ENCODE measurements at regions not wholly inside any gene's neighbourhood (a gene's known extent, or its start where the extent isn't known, plus 50 kb on each side); places are given as distances from the start of the nearest gene placed in this dataset.

DNA sequence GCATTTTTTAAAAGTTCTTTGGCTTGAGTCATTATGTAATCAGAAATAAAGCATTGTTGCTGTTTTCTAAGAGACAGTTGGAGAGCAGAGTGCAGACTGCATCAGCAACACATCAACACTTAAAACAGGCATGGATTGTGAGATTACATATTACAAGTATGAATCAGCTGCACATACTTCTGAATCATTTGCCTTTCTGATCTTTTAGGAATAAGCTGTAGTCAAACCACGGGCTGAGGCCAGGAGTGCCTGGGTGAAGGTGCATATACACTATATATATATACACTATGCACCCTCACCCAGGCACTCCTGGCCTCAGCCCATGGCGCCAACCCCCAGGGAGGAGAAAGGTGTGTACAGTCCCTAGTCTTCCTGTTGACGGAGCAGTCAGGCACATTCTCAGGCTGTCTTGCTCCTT is 52.4 kb upstream of the DLX6 start:
- ChIA-PET CTCF (ENCODE audit: low intra/inter-chr PET ratio, low total read pairs) (no interaction called here), POLR2A (no interaction called here)
- no peaks in the 10 kb centered on the region for H3K9me3 ChIP-seq (ENCODE audit: low read length)
- H3K4me3 ChIP-seq (replicated peaks in 1 of 3; ENCODE audit: insufficient read depth in 1 of 3, low read depth in 2 of 3, low read length in 3 of 3): no peak overlapping the region
- no peak overlapping the region for H2AFZ ChIP-seq (ENCODE audit: low read length)
- H3K79me2 ChIP-seq (ENCODE audit: insufficient read depth, low read length): no peaks in the 10 kb centered on the region
- ATAC-seq (peak; percentile 35; the same call in 2 of the 3 replicates), FAIRE-seq (no peak), DNase-seq (ENCODE audit: low spot score) (no peak)
- H4K20me1 ChIP-seq (ENCODE audit: insufficient read depth, low read length): no peaks in the 10 kb centered on the region
- H3K36me3 ChIP-seq (replicated peaks in 1 of 2; ENCODE audit: control insufficient read depth in 1 of 2, insufficient read depth in 2 of 2, low read length in 2 of 2): no peaks in the 10 kb centered on the region
- no peak for TF ChIP-seq ZNF547 (CRISPR knock-in tag; IDR thresholded peaks at IDR 0.05)
- no peak for TF ChIP-seq KDM5B (CRISPR knock-in tag; IDR thresholded peaks at IDR 0.05; ENCODE audit: borderline replicate concordance)
- no peak for TF ChIP-seq REL (CRISPR knock-in tag; conservative IDR thresholded peaks at IDR 0.05)
- TF ChIP-seq, protein P1, sequence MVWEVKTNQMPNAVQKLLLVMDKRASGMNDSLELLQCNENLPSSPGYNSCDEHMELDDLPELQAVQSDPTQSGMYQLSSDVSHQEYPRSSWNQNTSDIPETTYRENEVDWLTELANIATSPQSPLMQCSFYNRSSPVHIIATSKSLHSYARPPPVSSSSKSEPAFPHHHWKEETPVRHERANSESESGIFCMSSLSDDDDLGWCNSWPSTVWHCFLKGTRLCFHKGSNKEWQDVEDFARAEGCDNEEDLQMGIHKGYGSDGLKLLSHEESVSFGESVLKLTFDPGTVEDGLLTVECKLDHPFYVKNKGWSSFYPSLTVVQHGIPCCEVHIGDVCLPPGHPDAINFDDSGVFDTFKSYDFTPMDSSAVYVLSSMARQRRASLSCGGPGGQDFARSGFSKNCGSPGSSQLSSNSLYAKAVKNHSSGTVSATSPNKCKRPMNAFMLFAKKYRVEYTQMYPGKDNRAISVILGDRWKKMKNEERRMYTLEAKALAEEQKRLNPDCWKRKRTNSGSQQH (CRISPR knock-in tag; IDR thresholded peaks at IDR 0.05; ENCODE audit: low read depth): no peak
- TF ChIP-seq, protein P2, sequence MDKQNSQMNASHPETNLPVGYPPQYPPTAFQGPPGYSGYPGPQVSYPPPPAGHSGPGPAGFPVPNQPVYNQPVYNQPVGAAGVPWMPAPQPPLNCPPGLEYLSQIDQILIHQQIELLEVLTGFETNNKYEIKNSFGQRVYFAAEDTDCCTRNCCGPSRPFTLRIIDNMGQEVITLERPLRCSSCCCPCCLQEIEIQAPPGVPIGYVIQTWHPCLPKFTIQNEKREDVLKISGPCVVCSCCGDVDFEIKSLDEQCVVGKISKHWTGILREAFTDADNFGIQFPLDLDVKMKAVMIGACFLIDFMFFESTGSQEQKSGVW (CRISPR knock-in tag; IDR thresholded peaks at IDR 0.05; ENCODE audit: borderline replicate concordance): no peak
- no peak for TF ChIP-seq RARG (CRISPR knock-in tag; IDR thresholded peaks at IDR 0.05; ENCODE audit: low read depth)
- TF ChIP-seq ZFP36L2 (CRISPR knock-in tag; IDR thresholded peaks at IDR 0.05): no peak
- TF ChIP-seq ZNF296 (CRISPR knock-in tag; conservative IDR thresholded peaks at IDR 0.05): no peak
- TF ChIP-seq ZNF205 (CRISPR knock-in tag; IDR thresholded peaks at IDR 0.05): no peak
- TF ChIP-seq, protein P3, sequence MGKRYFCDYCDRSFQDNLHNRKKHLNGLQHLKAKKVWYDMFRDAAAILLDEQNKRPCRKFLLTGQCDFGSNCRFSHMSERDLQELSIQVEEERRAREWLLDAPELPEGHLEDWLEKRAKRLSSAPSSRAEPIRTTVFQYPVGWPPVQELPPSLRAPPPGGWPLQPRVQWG (CRISPR knock-in tag; IDR thresholded peaks at IDR 0.05; ENCODE audit: borderline replicate concordance, low read depth): no peak
- no peaks in the 10 kb centered on the region for H3K27me3 ChIP-seq (ENCODE audit: control insufficient read depth in 1 of 2, insufficient read depth in 2 of 2, low read length in 2 of 2)
- no peak overlapping the region for H3K27ac ChIP-seq (ENCODE audit: extremely low read length, insufficient read depth, low read length)
- no TSS peak for BruUV-seq (replicated peaks)
- no peak overlapping the region for H3K4me2 ChIP-seq (ENCODE audit: low read depth, low read length)
- in situ Hi-C loops (cut with HindIII; ENCODE audit: extremely low pct_ligation_motif_present, low pct_unique_long_range_greater_than_20kb) (no loop called here), intact Hi-C loops (cut with micrococcal nuclease; ENCODE audit: unreplicated experiment) (loop anchor here (5.0 kb wide), 1 partner anchor 64 kb away; no protein-coding TSS in a partner anchor)
- H3K4me1 ChIP-seq (ENCODE audit: insufficient read depth, low read length): peaks cover 23% of the 10 kb centered on the region
- H3K9ac ChIP-seq (ENCODE audit: insufficient read depth, low read depth, low read length): no peak overlapping the region
- 49% methylated on average over 3 of the region's 3 CpGs for WGBS (ENCODE audit: low lambda C conversion rate)
